Endothelial cell of umbilical vein (primary cell): ENCODE measurements at regions not wholly inside any gene's neighbourhood (a gene's known extent, or its start where the extent isn't known, plus 50 kb on each side); places are given as distances from the start of the nearest gene placed in this dataset.

Experiments used
- BruUV-seq: library from RNA; stranded (reverse); fragments of 400-500 nt; replicated peaks from 2 replicates; lab custom pipeline; 2021; lab: Mats Ljungman, UMichigan
- CTCF ChIA-PET: fragments of 300-600, 350-600 bp; sonication (Branson Sonifier 250); formaldehyde crosslinking; loops from one replicate; lab custom pipeline; 2021; ENCODE audit warnings: antibody characterized with exemption, inconsistent platforms; lab: Charles Lee
- POLR2A ChIA-PET: fragments of 300-600, 350-600 bp; sonication (Branson Sonifier 250); formaldehyde crosslinking; loops from one replicate; lab custom pipeline; 2021; ENCODE audit warnings: antibody characterized with exemption, inconsistent platforms; lab: Charles Lee
- DNase-seq: peaks from one replicate; pipeline ENCODE4 v3.0.0-alpha.2; 2011; ENCODE audit warnings: low read depth, low spot score
- FAIRE-seq: peaks from 2 replicates; lab custom pipeline; 2011; peaks lifted over from hg19 to GRCh38; lab: Jason Lieb, UNC
- H2AFZ ChIP-seq: 2 replicates; pipeline ENCODE4 v1.6.0; 2012; ENCODE audit warnings: low read depth, low read length, control low read depth, inconsistent platforms
- H3K27ac ChIP-seq: 2 replicates; pipeline ENCODE4 v1.5.1; 2011; ENCODE audit warnings: low read depth, mild to moderate bottlenecking, control low read depth, low read length, moderate library complexity; ENCODE audit not compliant: insufficient read depth
- H3K27me3 ChIP-seq, 2 experiments: 2 replicates each; pipeline versions ENCODE4 v1.6.0 to v1.6.1; 2011; ENCODE audit warnings: low read length in 2 of 2, mixed read lengths in 1 of 2; ENCODE audit not compliant: control insufficient read depth in 2 of 2, insufficient read depth in 2 of 2
- H3K36me3 ChIP-seq, 2 experiments: 2 replicates in 1 of 2; 3 replicates in 1 of 2; pipeline ENCODE4 v1.5.1; 2011; ENCODE audit warnings: low read length in 2 of 2, mild to moderate bottlenecking in 1 of 2, moderate library complexity in 1 of 2; ENCODE audit not compliant: control insufficient read depth in 2 of 2, insufficient read depth in 2 of 2; ENCODE audit errors: extremely low read depth in 1 of 2
- H3K4me1 ChIP-seq: 3 replicates; pipeline ENCODE4 v1.5.1; 2011; ENCODE audit warnings: mild to moderate bottlenecking, low read length; ENCODE audit not compliant: control insufficient read depth, insufficient read depth; ENCODE audit errors: extremely low read depth
- H3K4me2 ChIP-seq: 2 replicates; pipeline ENCODE4 v1.6.1; 2011; ENCODE audit warnings: low read length, control low read depth, mixed read lengths; ENCODE audit not compliant: insufficient read depth
- H3K4me3 ChIP-seq, 3 experiments: fragments of 200-600 bp in 1 of 3; sonication (generic), shearing (Covaris generic) in 1 of 3; replicated peaks in 1 of 3; 2 replicates each; pipeline ENCODE4 v1.5.1; 2011 to 2016; ENCODE audit warnings: control low read depth in 3 of 3, low read length in 3 of 3, mild to moderate bottlenecking in 2 of 3, inconsistent platforms in 1 of 3, low read depth in 1 of 3, moderate library complexity in 1 of 3; ENCODE audit not compliant: insufficient read depth in 1 of 3
- H3K79me2 ChIP-seq: 2 replicates; pipeline ENCODE4 v1.6.0; 2012; ENCODE audit warnings: low read length, inconsistent platforms; ENCODE audit not compliant: control insufficient read depth, insufficient read depth
- H3K9ac ChIP-seq: replicated peaks from 2 replicates; pipeline ENCODE3; 2011; ENCODE audit warnings: low read length, control low read depth; ENCODE audit not compliant: insufficient read depth; ENCODE audit errors: extremely low read depth
- H3K9me1 ChIP-seq: replicated peaks from 3 replicates; pipeline ENCODE4 v1.6.0; 2011; ENCODE audit warnings: mild to moderate bottlenecking, low read length; ENCODE audit not compliant: control insufficient read depth, insufficient read depth; ENCODE audit errors: extremely low read depth
- H3K9me3 ChIP-seq: replicated peaks from 2 replicates; pipeline ENCODE4 v1.5.1; 2012; ENCODE audit warnings: low read length, inconsistent platforms; ENCODE audit not compliant: control insufficient read depth, insufficient read depth
- H4K20me1 ChIP-seq: replicated peaks from 2 replicates; pipeline ENCODE3; 2011; ENCODE audit warnings: mild to moderate bottlenecking, low read length; ENCODE audit not compliant: control insufficient read depth, insufficient read depth; ENCODE audit errors: extremely low read depth
- EZH2 ChIP-seq: IDR thresholded peaks from 2 replicates; pipeline ENCODE4 v1.6.1; 2012; ENCODE audit warnings: borderline replicate concordance, low read depth, mild to moderate bottlenecking, moderate library complexity, low read length, inconsistent platforms; ENCODE audit not compliant: severe bottlenecking
- FOS ChIP-seq: IDR thresholded peaks from 2 replicates; pipeline ENCODE4 v1.6.1; 2011; ENCODE audit warnings: mild to moderate bottlenecking, low read length, moderate library complexity, borderline replicate concordance; ENCODE audit not compliant: insufficient read depth
- GATA2 ChIP-seq: IDR thresholded peaks from 2 replicates; pipeline ENCODE4 v1.7.0; 2011; ENCODE audit warnings: low read depth, mild to moderate bottlenecking, moderate library complexity, mixed read lengths, low read length; ENCODE audit not compliant: insufficient read length, insufficient read depth
- JUN ChIP-seq: IDR thresholded peaks from 2 replicates; pipeline ENCODE4 v1.6.1; 2011; ENCODE audit warnings: borderline replicate concordance, low read depth; ENCODE audit not compliant: insufficient read length, insufficient read depth
- MYC ChIP-seq: IDR thresholded peaks from one replicate; pipeline ENCODE4 v1.6.1; 2011; ENCODE audit warnings: mild to moderate bottlenecking, low read depth, low read length
- POLR2A ChIP-seq: IDR thresholded peaks from 2 replicates; pipeline ENCODE4 v1.6.1; 2012; ENCODE audit warnings: low read depth, mild to moderate bottlenecking, control low read depth, low read length
- POLR2AphosphoS5 ChIP-seq: IDR thresholded peaks from 2 replicates; pipeline ENCODE4 v1.6.1; 2012; ENCODE audit warnings: low read depth, mild to moderate bottlenecking, control low read depth, low read length, moderate library complexity; ENCODE audit not compliant: insufficient read depth
- dilution Hi-C: fragments of 300-500 bp; cut with MboI; formaldehyde crosslinking; loops from one replicate; pipeline ENCODE4 v1.15.0; 2019; ENCODE audit warnings: low sequenced_read_pairs; ENCODE audit not compliant: extremely low pct_ligation_motif_present
- intact Hi-C: fragments of 100-400 bp; cut with micrococcal nuclease; formaldehyde crosslinking; loops from one replicate; pipeline ENCODE4 v1.10.0; 2022
- TF ChIP-seq, protein P1 (sequence below), 2 donors: IDR thresholded peaks; 1 replicate in 1 of 2; 2 replicates in 1 of 2; pipeline ENCODE4 v1.5.1; 2011; ENCODE audit warnings: low read length in 2 of 2, mild to moderate bottlenecking in 2 of 2, moderate library complexity in 2 of 2, control low read depth in 1 of 2, inconsistent platforms in 1 of 2, low read depth in 1 of 2; ENCODE audit not compliant: insufficient read depth in 1 of 2; ENCODE audit errors: extremely low read depth in 1 of 2
- TF ChIP-seq, protein P2 (sequence below): IDR thresholded peaks from 2 replicates; pipeline ENCODE4 v1.6.1; 2011; ENCODE audit not compliant: insufficient read depth, insufficient read length

DNA sequence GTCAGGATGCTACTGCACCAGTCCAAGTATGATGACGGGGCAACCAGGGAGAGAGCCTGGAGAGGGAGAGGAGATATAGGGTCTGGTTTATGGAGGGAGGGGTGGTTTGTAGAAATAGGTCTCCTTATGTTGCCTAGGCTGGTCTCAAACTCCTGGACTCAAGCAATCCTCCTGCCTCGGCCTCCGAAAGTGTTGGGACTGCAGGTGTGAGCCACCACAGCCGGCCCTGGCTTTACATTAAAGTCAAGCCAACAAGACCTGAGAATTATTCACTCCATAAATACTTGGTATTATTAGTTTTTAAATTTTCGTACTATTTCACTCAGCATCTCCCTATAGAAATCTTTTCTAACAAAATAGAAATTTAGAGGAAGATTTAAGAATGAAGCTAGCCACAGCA is 86.8 kb downstream of the MATN1 start:
- Histone ChIP-seq H3K27me3 (no peaks in the 10 kb centered on the region), H3K27ac (no peak overlapping the region), H3K4me3 (no peak overlapping the region), H4K20me1 (no peaks in the 10 kb centered on the region), H3K9me3 (no peaks in the 10 kb centered on the region), H3K79me2 (no peaks in the 10 kb centered on the region), H3K4me2 (no peak overlapping the region), H3K9me1 (no peaks in the 10 kb centered on the region), H3K4me1 (no peaks in the 10 kb centered on the region), H3K36me3 (no peaks in the 10 kb centered on the region), H3K9ac (no peak overlapping the region), H2AFZ (no peak overlapping the region)
- no TSS peak for BruUV-seq
- DNase-seq (no peak), FAIRE-seq (no peak)
- dilution Hi-C loops (no loop called here), intact Hi-C loops (no loop called here)
- TF ChIP-seq POLR2A = no peak
- no peak for TF ChIP-seq POLR2AphosphoS5
- TF ChIP-seq MYC = no peak
- ChIA-PET POLR2A (interaction anchor here (0.7 kb wide), 1 partner anchor 17 kb away, joined by 9 read pairs; no protein-coding TSS in a partner anchor), CTCF (no interaction called here)

DNA sequence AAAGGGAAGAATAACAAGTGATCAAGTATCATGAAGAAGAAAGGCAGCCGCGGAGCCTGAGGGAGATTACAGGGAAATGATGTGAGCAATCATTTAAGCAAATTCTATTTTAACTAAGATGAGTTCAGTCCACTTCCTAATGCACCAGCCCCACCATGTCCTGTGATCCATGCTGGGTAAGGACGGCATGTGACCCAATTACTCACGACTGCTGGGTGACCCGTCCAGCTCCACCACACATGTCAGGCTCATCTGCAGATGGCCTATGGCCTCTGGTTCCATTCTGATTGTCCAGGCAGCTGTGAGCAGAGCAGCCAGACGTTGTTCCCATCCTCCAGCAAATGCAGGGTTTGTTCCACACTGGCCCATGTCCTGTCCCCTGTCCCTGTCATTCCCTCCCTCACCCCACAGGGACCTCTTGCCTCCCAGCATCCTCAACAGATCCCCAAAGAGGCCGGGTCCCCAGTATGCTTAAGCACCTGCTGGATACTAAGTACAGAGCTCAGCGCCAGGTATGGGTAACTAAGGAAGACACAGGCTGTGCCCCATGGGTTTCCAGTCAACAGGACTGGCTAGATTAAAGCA is 87.9 kb downstream of the MATN1 start:
- POLR2A ChIA-PET = no interaction called here
- no TSS peak for BruUV-seq
- Histone ChIP-seq H3K27ac (no peak overlapping the region), H4K20me1 (no peaks in the 10 kb centered on the region), H3K4me3 (no peak overlapping the region), H3K9ac (no peak overlapping the region), H3K9me1 (no peaks in the 10 kb centered on the region), H3K79me2 (no peaks in the 10 kb centered on the region), H3K27me3 (no peaks in the 10 kb centered on the region), H3K9me3 (no peaks in the 10 kb centered on the region), H3K4me2 (no peak overlapping the region), H2AFZ (no peak overlapping the region), H3K4me1 (no peaks in the 10 kb centered on the region), H3K36me3 (no peaks in the 10 kb centered on the region)
- CTCF ChIA-PET = no interaction called here
- DNase-seq (no peak), FAIRE-seq (no peak)
- intact Hi-C loops (no loop called here), dilution Hi-C loops (no loop called here)
- no peak for TF ChIP-seq MYC
- no peak for TF ChIP-seq POLR2A
- TF ChIP-seq JUN = no peak
- TF ChIP-seq, protein P1, sequence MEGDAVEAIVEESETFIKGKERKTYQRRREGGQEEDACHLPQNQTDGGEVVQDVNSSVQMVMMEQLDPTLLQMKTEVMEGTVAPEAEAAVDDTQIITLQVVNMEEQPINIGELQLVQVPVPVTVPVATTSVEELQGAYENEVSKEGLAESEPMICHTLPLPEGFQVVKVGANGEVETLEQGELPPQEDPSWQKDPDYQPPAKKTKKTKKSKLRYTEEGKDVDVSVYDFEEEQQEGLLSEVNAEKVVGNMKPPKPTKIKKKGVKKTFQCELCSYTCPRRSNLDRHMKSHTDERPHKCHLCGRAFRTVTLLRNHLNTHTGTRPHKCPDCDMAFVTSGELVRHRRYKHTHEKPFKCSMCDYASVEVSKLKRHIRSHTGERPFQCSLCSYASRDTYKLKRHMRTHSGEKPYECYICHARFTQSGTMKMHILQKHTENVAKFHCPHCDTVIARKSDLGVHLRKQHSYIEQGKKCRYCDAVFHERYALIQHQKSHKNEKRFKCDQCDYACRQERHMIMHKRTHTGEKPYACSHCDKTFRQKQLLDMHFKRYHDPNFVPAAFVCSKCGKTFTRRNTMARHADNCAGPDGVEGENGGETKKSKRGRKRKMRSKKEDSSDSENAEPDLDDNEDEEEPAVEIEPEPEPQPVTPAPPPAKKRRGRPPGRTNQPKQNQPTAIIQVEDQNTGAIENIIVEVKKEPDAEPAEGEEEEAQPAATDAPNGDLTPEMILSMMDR (IDR thresholded peaks at IDR 0.05; ENCODE audit: extremely low read depth in 1 of 2, insufficient read depth in 1 of 2, low read depth in 1 of 2, low read length in 2 of 2) = no peak
- TF ChIP-seq FOS = no peak
- TF ChIP-seq, protein P2, sequence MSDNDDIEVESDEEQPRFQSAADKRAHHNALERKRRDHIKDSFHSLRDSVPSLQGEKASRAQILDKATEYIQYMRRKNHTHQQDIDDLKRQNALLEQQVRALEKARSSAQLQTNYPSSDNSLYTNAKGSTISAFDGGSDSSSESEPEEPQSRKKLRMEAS = no peak
- TF ChIP-seq EZH2 = no peak
- no peak for TF ChIP-seq GATA2
- no peak for TF ChIP-seq POLR2AphosphoS5
